Breast epithelium (tissue), 3 donors: ENCODE measurements at regions not wholly inside any gene's neighbourhood (a gene's known extent, or its start where the extent isn't known, plus 50 kb on each side); places are given as distances from the start of the nearest gene placed in this dataset.

ENCODE experiments used
- CTCF ChIP-seq, 3 donors: fragments of 450-650 bp; IDR thresholded peaks; one replicate each; pipeline ENCODE4 v1.5.1; 2016 to 2017; ENCODE audit warnings: antibody characterized with exemption in 3 of 3, mild to moderate bottlenecking in 3 of 3, moderate library complexity in 3 of 3
- POLR2A ChIP-seq: fragments of 450-650 bp; IDR thresholded peaks from one replicate; pipeline ENCODE4 v1.6.1; 2016; ENCODE audit warnings: antibody characterized with exemption, mild to moderate bottlenecking, moderate library complexity
- POLR2AphosphoS5 ChIP-seq, 3 donors: sonication (generic); formaldehyde crosslinking; IDR thresholded peaks; one replicate each; pipeline ENCODE4 v1.6.1; 2017; ENCODE audit warnings: antibody characterized with exemption in 3 of 3

GRCh38 chr13:31053091-31053490 is 108.6 kb downstream of the HSPH1 start:
- TF ChIP-seq CTCF (IDR thresholded peaks at IDR 0.05) (no peak), POLR2A (no peak), POLR2AphosphoS5 (IDR thresholded peaks at IDR 0.05) (no peak)
